ENCODE measurements at regions not wholly inside any gene's neighbourhood (a gene's known extent, or its start where the extent isn't known, plus 50 kb on each side); places are given as distances from the start of the nearest gene placed in this dataset.

DNA sequence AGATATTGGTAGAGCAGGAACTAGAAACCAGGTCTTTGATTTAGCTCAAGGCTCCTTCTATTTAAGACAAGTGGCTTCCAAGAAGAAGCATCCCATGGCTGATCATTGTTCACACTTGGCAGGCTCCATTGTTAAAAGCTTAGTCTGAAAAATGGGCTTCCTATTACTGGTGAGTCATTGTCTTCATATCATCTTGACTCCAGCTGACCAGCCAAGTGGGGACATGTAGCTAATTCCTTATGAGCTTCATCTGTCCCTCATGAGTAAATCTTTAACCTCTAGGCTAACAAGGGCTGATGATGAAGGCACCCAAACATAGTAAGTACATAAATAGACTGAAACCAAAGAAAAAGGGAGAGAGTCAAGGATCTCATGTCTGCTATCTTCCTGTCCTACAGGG, 530.3 kb upstream of the KLF4 start:
- no peak for TF ChIP-seq CTCF (IDR thresholded peaks at IDR 0.05)
- TF ChIP-seq EP300 (IDR thresholded peaks at IDR 0.05): no peak
- no peak for TF ChIP-seq POLR2AphosphoS5 (IDR thresholded peaks at IDR 0.05)
